Muscle layer of colon (tissue), 2 donors: ENCODE measurements at regions not wholly inside any gene's neighbourhood (a gene's known extent, or its start where the extent isn't known, plus 50 kb on each side); places are given as distances from the start of the nearest gene placed in this dataset.
"Not testable (repeated sequence)": the region's sequence is repeated elsewhere in the genome, so short reads cannot be mapped to it uniquely, and the experiment has no call there.

Experiments
- H3K27ac ChIP-seq: one replicate; pipeline ENCODE4 v1.7.0; 2013; ENCODE audit warnings: low read depth, mild to moderate bottlenecking, low read length, moderate library complexity
- H3K27me3 ChIP-seq, 2 donors: one replicate each; pipeline ENCODE4 v1.7.0; 2013; ENCODE audit warnings: low read length in 2 of 2, mild to moderate bottlenecking in 2 of 2; ENCODE audit not compliant: insufficient read depth in 2 of 2, control insufficient read depth in 1 of 2
- H3K36me3 ChIP-seq: one replicate; pipeline ENCODE4 v1.7.0; 2013; ENCODE audit warnings: mild to moderate bottlenecking, low read length; ENCODE audit not compliant: insufficient read depth
- H3K4me1 ChIP-seq: one replicate; pipeline ENCODE4 v1.7.0; 2013; ENCODE audit warnings: mild to moderate bottlenecking, low read length; ENCODE audit not compliant: insufficient read depth
- H3K4me3 ChIP-seq, 2 donors: one replicate each; pipeline ENCODE4 v1.7.0; 2013; ENCODE audit warnings: low read length in 2 of 2, low read depth in 1 of 2, mild to moderate bottlenecking in 1 of 2, moderate library complexity in 1 of 2
- H3K9ac ChIP-seq: one replicate; pipeline ENCODE4 v1.7.0; 2013; ENCODE audit warnings: low read length
- H3K9me3 ChIP-seq: one replicate; pipeline ENCODE4 v1.7.0; 2013; ENCODE audit warnings: mild to moderate bottlenecking, low read length
- donor health status: abdominal sarcoma.
- donor health status: Adenocarcinoma of cecum.

- H3K4me3 ChIP-seq: no peak overlapping the region
- H3K27me3 ChIP-seq: peaks cover 0 to 1% of the 10 kb centered on the region in 2 donors
- H3K36me3 ChIP-seq: no peaks in the 10 kb centered on the region
- H3K9me3 ChIP-seq: no peaks in the 10 kb centered on the region
- no peak overlapping the region for H3K9ac ChIP-seq
- peaks cover 58% of the 10 kb centered on the region for H3K4me1 ChIP-seq
- H3K27ac ChIP-seq: no peak overlapping the region
Measured at GRCh38 chr10:130935897-130936550, 375.5 kb downstream of the TCERG1L start.

GRCh38 chr10:130936851-130937250, 374.7 kb downstream of the TCERG1L start:
- Histone ChIP-seq H3K9ac (no peak overlapping the region), H3K4me3 (no peak overlapping the region), H3K27ac (no peak overlapping the region), H3K9me3 (no peaks in the 10 kb centered on the region), H3K4me1 (peaks cover 51% of the 10 kb centered on the region), H3K27me3 (no peaks in the 10 kb centered on the region), H3K36me3 (no peaks in the 10 kb centered on the region)

GRCh38 chr10:130938051-130938450, 373.5 kb downstream of the TCERG1L start:
- Histone ChIP-seq H3K27me3 (no peaks in the 10 kb centered on the region), H3K9ac (no peak overlapping the region), H3K9me3 (no peaks in the 10 kb centered on the region), H3K27ac (no peak overlapping the region), H3K4me3 (no peak overlapping the region), H3K4me1 (peaks cover 39% of the 10 kb centered on the region), H3K36me3 (no peaks in the 10 kb centered on the region)

GRCh38 chr10:130938891-130939290, 372.6 kb downstream of the TCERG1L start:
- H3K4me3 ChIP-seq, H3K9ac ChIP-seq, H3K27me3 ChIP-seq, H3K9me3 ChIP-seq, H3K27ac ChIP-seq, H3K36me3 ChIP-seq: not testable (repeated sequence)
- peaks cover 31% of the 10 kb centered on the region for H3K4me1 ChIP-seq

GRCh38 chr10:130941886-130942285, 369.6 kb downstream of the TCERG1L start:
- H3K36me3 ChIP-seq: no peaks in the 10 kb centered on the region
- H3K27ac ChIP-seq: no peak overlapping the region
- no peaks in the 10 kb centered on the region for H3K27me3 ChIP-seq
- H3K9me3 ChIP-seq: no peaks in the 10 kb centered on the region
- H3K4me3 ChIP-seq: no peak overlapping the region
- H3K9ac ChIP-seq: no peak overlapping the region
- H3K4me1 ChIP-seq: peaks cover 2% of the 10 kb centered on the region

GRCh38 chr10:130952086-130952485, 359.4 kb downstream of the TCERG1L start:
- H3K27me3 ChIP-seq: no peaks in the 10 kb centered on the region
- H3K4me1 ChIP-seq: no peaks in the 10 kb centered on the region
- H3K9ac ChIP-seq: no peak overlapping the region
- H3K4me3 ChIP-seq: no peak overlapping the region
- no peaks in the 10 kb centered on the region for H3K9me3 ChIP-seq
- H3K27ac ChIP-seq: no peak overlapping the region
- H3K36me3 ChIP-seq: no peaks in the 10 kb centered on the region

- Histone ChIP-seq H3K27ac (no peak overlapping the region), H3K36me3 (no peaks in the 10 kb centered on the region), H3K27me3 (no peaks in the 10 kb centered on the region), H3K9me3 (no peaks in the 10 kb centered on the region), H3K4me1 (no peaks in the 10 kb centered on the region), H3K9ac (no peak overlapping the region), H3K4me3 (no peak overlapping the region)
Measured at GRCh38 chr10:130954326-130954905, 357.1 kb downstream of the TCERG1L start.

GRCh38 chr10:130956251-130956650, 355.3 kb downstream of the TCERG1L start:
- H3K4me1 ChIP-seq: no peaks in the 10 kb centered on the region
- no peaks in the 10 kb centered on the region for H3K36me3 ChIP-seq
- no peak overlapping the region for H3K4me3 ChIP-seq
- no peaks in the 10 kb centered on the region for H3K9me3 ChIP-seq
- H3K9ac ChIP-seq: no peak overlapping the region
- no peak overlapping the region for H3K27ac ChIP-seq
- H3K27me3 ChIP-seq: no peaks in the 10 kb centered on the region

- Histone ChIP-seq H3K4me1 (no peaks in the 10 kb centered on the region), H3K27ac (no peak overlapping the region), H3K27me3 (no peaks in the 10 kb centered on the region), H3K9me3 (no peaks in the 10 kb centered on the region), H3K36me3 (no peaks in the 10 kb centered on the region), H3K9ac (no peak overlapping the region), H3K4me3 (no peak overlapping the region)
Measured at GRCh38 chr10:130957423-130957822, 354.1 kb downstream of the TCERG1L start.

- no peak overlapping the region for H3K27ac ChIP-seq
- H3K9ac ChIP-seq: no peak overlapping the region
- H3K4me1 ChIP-seq: no peaks in the 10 kb centered on the region
- H3K4me3 ChIP-seq: no peak overlapping the region
- H3K9me3 ChIP-seq: no peaks in the 10 kb centered on the region
- no peaks in the 10 kb centered on the region for H3K36me3 ChIP-seq
- H3K27me3 ChIP-seq: peaks cover 0 to 4% of the 10 kb centered on the region in 2 donors
Measured at GRCh38 chr10:130958003-130958402, 353.5 kb downstream of the TCERG1L start.

GRCh38 chr10:130958981-130959751, 352.4 kb downstream of the TCERG1L start:
- Histone ChIP-seq H3K36me3 (no peaks in the 10 kb centered on the region), H3K4me1 (no peaks in the 10 kb centered on the region), H3K27me3 (peaks cover 0 to 5% of the 10 kb centered on the region in 2 donors), H3K9ac (no peak overlapping the region), H3K4me3 (no peak overlapping the region), H3K27ac (no peak overlapping the region), H3K9me3 (no peaks in the 10 kb centered on the region)
